Activated T-cell treated with anti-CD3 and anti-CD28 coated beads, Interleukin-2, amount 50 U/mL, for 72 hours (primary cell): ENCODE measurements at regions not wholly inside any gene's neighbourhood (a gene's known extent, or its start where the extent isn't known, plus 50 kb on each side); places are given as distances from the start of the nearest gene placed in this dataset.

Source experiments
- ATAC-seq, 2 donors: fragments of 150-1000 bp; cut with Tn5 transposase; replicated peaks in 1 of 2; 2 replicates each; pipeline ENCODE4 v1.10.0; 2021; ENCODE audit warnings: moderate library complexity in 2 of 2, mild to moderate bottlenecking in 1 of 2
- DNase-seq, 2 donors: peaks; one replicate each; pipeline ENCODE4 v3.0.0; 2021 to 2022; ENCODE audit warnings: mixed read lengths in 1 of 2
- H3K27ac Mint-ChIP-seq: one replicate; pipeline ENCODE4 v1.8.0; 2022; ENCODE audit warnings: mild to moderate bottlenecking, moderate library complexity, mixed read lengths
- H3K27me3 Mint-ChIP-seq: one replicate; pipeline ENCODE4 v1.8.0; 2022; ENCODE audit warnings: low read depth, mixed read lengths
- H3K36me3 Mint-ChIP-seq, 2 donors: one replicate each; pipeline ENCODE4 v1.8.0; 2022; ENCODE audit warnings: mixed read lengths in 2 of 2, mild to moderate bottlenecking in 1 of 2; ENCODE audit not compliant: insufficient read depth in 2 of 2
- H3K4me1 Mint-ChIP-seq: one replicate; pipeline ENCODE4 v1.8.0; 2022; ENCODE audit warnings: low read depth, mixed read lengths
- H3K4me3 Mint-ChIP-seq, 2 donors: one replicate each; pipeline ENCODE4 v1.8.0; 2022; ENCODE audit warnings: mild to moderate bottlenecking in 2 of 2, mixed read lengths in 2 of 2, moderate library complexity in 2 of 2
- H3K9me3 Mint-ChIP-seq, 2 donors: one replicate each; pipeline ENCODE4 v1.8.0; 2022; ENCODE audit warnings: mixed read lengths in 2 of 2

- Mint-ChIP-seq H3K4me1 (no peaks in the 10 kb centered on the region), H3K27ac (no peak overlapping the region), H3K9me3 (peaks cover 6 to 15% of the 10 kb centered on the region in 2 donors), H3K27me3 (no peaks in the 10 kb centered on the region), H3K36me3 (peaks cover 3 to 4% of the 10 kb centered on the region in 2 donors), H3K4me3 (no peak overlapping the region)
- ATAC-seq = no peak
- DNase-seq = no peak
These were observed 173.4 kb upstream of the SLC35B3 start for GRCh38 chr6:8608737-8609136.

DNA sequence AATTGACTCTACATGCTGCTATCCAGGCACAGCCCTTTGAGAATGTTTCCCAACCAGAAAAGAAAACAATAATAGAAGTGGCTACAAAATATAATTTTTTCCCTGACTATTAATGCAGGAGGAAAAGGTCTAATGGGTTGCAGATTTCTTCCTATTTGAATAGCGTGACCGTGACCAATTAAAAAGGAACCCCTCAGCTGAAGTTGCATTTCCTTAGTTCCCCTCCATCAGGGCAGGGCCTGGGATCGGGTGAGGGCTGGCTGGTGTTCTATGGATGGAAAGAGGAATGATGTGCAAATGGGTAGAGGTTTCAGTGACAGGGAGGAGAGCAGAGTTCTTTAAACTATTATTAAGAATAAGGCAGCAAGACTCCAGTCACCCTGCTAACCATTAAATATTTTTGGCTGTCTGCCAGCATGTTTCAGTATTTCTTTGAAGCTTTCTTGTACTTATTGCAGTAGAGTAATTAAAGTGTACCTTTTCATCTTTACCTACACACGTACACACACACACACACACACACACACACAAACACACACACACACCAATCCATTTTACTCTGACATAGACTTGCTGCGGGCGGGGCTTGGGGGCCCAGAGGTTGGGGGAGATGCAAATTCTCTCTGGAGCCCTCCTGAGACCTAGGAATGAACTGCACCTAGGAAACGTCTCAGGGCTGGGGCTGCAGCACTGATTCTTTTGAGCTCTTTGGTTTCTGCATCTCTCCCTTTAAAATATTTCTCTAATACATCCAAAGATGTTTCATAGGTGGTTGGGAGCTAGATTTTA is 154.8 kb upstream of the SLC35B3 start:
- Mint-ChIP-seq H3K27ac (no peak overlapping the region), H3K4me3 (no peak overlapping the region), H3K27me3 (no peaks in the 10 kb centered on the region), H3K9me3 (peaks cover 5 to 7% of the 10 kb centered on the region in 2 donors), H3K36me3 (peaks cover 2% of the 10 kb centered on the region in 2 donors), H3K4me1 (no peaks in the 10 kb centered on the region)
- no peak for ATAC-seq
- DNase-seq = no peak

DNA sequence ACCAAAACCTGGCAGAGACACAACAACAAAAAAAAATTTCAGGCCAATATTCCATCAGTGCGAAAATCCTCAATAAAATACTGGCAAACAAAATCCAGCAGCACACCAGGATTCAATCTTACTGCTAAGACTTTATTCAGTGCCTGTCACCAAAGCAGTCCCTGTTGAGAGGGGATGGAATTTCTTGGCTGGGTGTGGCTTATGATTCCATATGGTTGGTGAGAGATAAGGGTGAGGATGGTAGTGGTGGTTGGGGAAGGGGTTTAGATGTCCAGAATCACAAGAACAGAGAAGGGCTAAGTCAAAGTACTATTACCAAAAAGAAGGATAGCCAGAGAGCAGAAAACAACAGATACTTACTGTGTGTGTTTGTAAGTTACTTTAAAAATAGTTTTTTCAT is 152.8 kb upstream of the SLC35B3 start:
- H3K4me3 Mint-ChIP-seq = no peak overlapping the region
- H3K4me1 Mint-ChIP-seq = no peaks in the 10 kb centered on the region
- no peaks in the 10 kb centered on the region for H3K36me3 Mint-ChIP-seq
- peaks cover 7 to 8% of the 10 kb centered on the region in 2 donors for H3K9me3 Mint-ChIP-seq
- H3K27ac Mint-ChIP-seq = no peak overlapping the region
- ATAC-seq (no peak), DNase-seq (no peak)
- no peaks in the 10 kb centered on the region for H3K27me3 Mint-ChIP-seq

- DNase-seq (no peak), ATAC-seq (no peak)
- Mint-ChIP-seq H3K9me3 (peaks cover 3 to 6% of the 10 kb centered on the region in 2 donors), H3K27me3 (no peaks in the 10 kb centered on the region), H3K27ac (no peak overlapping the region), H3K4me3 (no peak overlapping the region), H3K4me1 (no peaks in the 10 kb centered on the region), H3K36me3 (no peaks in the 10 kb centered on the region)
These were observed 147.9 kb upstream of the SLC35B3 start for GRCh38 chr6:8583291-8583690.

DNA sequence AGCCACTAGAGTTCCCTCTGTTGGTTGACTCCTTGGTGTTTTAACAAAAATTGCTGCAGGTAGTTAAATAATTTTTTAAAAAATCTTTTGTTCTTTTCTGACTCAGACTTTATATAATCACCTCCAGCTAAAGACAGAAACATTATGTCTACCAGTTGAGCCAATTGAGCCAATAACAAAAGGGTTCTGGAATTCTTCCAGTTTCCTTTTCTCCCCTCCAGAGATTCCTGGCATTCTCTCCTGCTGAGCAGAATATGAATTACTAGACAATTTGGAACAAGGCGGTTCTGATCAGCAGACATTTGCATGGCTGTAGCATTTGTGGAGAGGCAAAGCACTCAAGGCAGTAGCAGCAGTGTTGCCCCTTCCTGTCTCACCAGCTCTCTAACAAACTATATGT is 144.0 kb upstream of the SLC35B3 start:
- Mint-ChIP-seq H3K27me3 (no peaks in the 10 kb centered on the region), H3K4me3 (no peak overlapping the region), H3K36me3 (no peaks in the 10 kb centered on the region), H3K9me3 (peaks cover under 1 to 2% of the 10 kb centered on the region in 2 donors), H3K27ac (no peak overlapping the region), H3K4me1 (no peaks in the 10 kb centered on the region)
- DNase-seq (no peak), ATAC-seq (no peak)

- DNase-seq = no peak
- Mint-ChIP-seq H3K4me3 (no peak overlapping the region), H3K27ac (no peak overlapping the region), H3K4me1 (no peaks in the 10 kb centered on the region), H3K36me3 (no peaks in the 10 kb centered on the region), H3K27me3 (no peaks in the 10 kb centered on the region), H3K9me3 (peaks cover 0 to 2% of the 10 kb centered on the region in 2 donors)
- ATAC-seq = no peak
These were observed 142.7 kb upstream of the SLC35B3 start for GRCh38 chr6:8578006-8578405.

DNA sequence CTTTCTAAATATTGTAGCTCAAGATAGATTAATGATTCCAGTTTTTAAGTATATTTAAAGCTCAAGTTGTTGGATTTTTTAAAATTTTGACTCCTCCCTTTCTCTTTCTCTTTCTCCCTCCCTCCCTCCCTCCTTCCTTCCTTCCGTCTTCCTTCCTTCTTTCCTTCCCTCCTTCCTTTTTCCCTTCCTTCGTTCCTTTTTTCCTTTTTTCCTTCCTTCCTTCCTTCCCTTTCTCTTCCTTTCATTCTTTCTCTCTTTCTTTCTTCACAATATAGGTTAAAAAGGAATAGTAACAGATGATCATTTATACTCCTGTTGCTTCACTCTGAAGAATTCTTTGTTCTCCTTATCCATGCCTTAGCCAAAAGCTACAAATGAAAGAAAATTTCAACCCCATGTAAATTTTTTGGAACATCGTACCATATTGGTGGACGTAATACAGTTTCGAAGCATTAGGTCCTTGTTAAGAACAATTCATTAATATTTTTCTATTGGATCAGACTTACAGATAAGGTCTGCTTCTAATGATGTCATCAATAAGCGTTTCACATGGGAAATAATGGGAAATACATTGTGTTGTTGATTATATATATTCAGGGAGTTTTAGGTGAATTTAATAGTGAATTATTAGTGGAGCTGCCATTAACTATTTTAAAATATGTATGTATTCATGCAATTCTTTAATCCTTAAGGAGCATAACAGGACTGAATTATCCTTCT is 139.6 kb upstream of the SLC35B3 start:
- Mint-ChIP-seq H3K36me3 (no peaks in the 10 kb centered on the region), H3K4me1 (no peaks in the 10 kb centered on the region), H3K27me3 (no peaks in the 10 kb centered on the region), H3K27ac (no peak overlapping the region), H3K4me3 (no peak overlapping the region), H3K9me3 (peaks cover 0 to 2% of the 10 kb centered on the region in 2 donors)
- no peak for DNase-seq
- no peak for ATAC-seq

- Mint-ChIP-seq H3K36me3 (no peaks in the 10 kb centered on the region), H3K27ac (no peak overlapping the region), H3K4me3 (no peak overlapping the region), H3K4me1 (no peaks in the 10 kb centered on the region), H3K27me3 (no peaks in the 10 kb centered on the region), H3K9me3 (peaks cover 0 to 3% of the 10 kb centered on the region in 2 donors)
- DNase-seq (no peak), ATAC-seq (no peak)
These were observed 139.0 kb upstream of the SLC35B3 start for GRCh38 chr6:8574311-8574710.

- H3K4me1 Mint-ChIP-seq = no peaks in the 10 kb centered on the region
- H3K9me3 Mint-ChIP-seq = peaks cover 3% of the 10 kb centered on the region in 2 donors
- H3K4me3 Mint-ChIP-seq = no peak overlapping the region
- no peak for ATAC-seq
- H3K27ac Mint-ChIP-seq = no peak overlapping the region
- no peaks in the 10 kb centered on the region for H3K27me3 Mint-ChIP-seq
- no peaks in the 10 kb centered on the region for H3K36me3 Mint-ChIP-seq
- DNase-seq = no peak
These were observed 135.0 kb upstream of the SLC35B3 start for GRCh38 chr6:8570256-8570920.

- Mint-ChIP-seq H3K36me3 (no peaks in the 10 kb centered on the region), H3K27me3 (no peaks in the 10 kb centered on the region), H3K27ac (no peak overlapping the region), H3K9me3 (peaks cover 0 to 3% of the 10 kb centered on the region in 2 donors), H3K4me1 (no peaks in the 10 kb centered on the region), H3K4me3 (no peak overlapping the region)
- DNase-seq (no peak), ATAC-seq (no peak)
These were observed 126.8 kb upstream of the SLC35B3 start for GRCh38 chr6:8562125-8562524.

DNA sequence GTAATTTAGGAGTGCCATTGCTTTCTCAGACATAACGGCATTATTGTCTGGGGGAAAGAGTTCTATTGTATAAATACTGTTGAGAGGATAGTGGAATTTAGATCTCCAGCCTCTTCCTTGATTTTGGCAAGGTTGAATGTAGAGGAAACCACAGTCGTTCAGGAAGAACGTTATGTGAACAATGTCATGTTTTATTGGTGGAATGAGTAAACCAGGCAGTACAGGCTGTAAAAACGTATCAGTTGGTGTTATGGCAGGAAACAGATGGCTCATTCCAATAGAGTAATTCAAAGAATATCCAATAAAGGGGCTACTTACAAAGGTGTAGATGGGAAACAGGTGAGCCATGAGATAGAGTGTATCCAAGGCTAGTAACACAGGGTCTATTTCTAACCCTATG is 123.6 kb upstream of the SLC35B3 start:
- DNase-seq (no peak), ATAC-seq (no peak)
- Mint-ChIP-seq H3K4me1 (no peaks in the 10 kb centered on the region), H3K36me3 (no peaks in the 10 kb centered on the region), H3K9me3 (peaks cover 0 to 3% of the 10 kb centered on the region in 2 donors), H3K27ac (no peak overlapping the region), H3K4me3 (no peak overlapping the region), H3K27me3 (no peaks in the 10 kb centered on the region)

DNA sequence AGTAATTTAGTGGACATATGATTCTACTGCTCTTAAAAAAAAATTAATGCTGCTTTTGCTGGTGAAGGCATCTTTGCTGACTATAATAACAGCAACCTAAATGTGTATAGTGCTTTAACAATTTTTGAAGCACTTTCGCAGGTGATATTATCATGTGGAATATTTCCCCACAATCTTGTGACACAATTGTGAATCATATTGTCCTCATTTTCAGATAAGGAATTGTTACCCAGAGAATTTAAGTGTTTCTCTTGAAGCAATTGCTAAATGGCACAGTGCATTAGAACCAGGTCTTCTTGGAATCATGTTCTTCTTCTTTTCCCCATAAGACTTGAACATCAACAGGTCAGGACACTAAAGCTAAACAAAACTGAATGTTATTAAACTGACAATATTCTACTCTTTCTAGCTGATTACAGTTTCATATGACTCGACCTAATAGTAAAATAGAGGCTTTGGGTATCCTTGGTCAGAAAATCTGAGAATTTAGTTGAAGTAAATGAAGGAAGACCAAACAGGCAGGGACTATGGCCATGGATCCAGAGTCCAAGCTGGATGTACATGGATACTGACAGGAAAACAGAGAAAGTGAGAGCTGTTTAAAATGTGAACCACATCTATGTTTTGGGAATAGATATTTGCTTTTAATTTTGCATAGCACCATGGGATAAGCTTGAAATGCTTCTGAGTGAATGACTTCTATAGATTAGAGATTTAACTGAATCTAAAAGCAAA is 121.8 kb upstream of the SLC35B3 start:
- no peak overlapping the region for H3K27ac Mint-ChIP-seq
- no peaks in the 10 kb centered on the region for H3K27me3 Mint-ChIP-seq
- peaks cover 0 to 3% of the 10 kb centered on the region in 2 donors for H3K9me3 Mint-ChIP-seq
- no peaks in the 10 kb centered on the region for H3K36me3 Mint-ChIP-seq
- H3K4me1 Mint-ChIP-seq = no peaks in the 10 kb centered on the region
- DNase-seq (no peak), ATAC-seq (no peak)
- H3K4me3 Mint-ChIP-seq = no peak overlapping the region
